22Rv1 (cell line): ENCODE measurements at regions not wholly inside any gene's neighbourhood (a gene's known extent, or its start where the extent isn't known, plus 50 kb on each side); places are given as distances from the start of the nearest gene placed in this dataset.

Source experiments
- H3K27ac ChIP-seq: fragments of 450-650 bp; 2 replicates; pipeline ENCODE4 v1.5.1; 2017
- CTCF ChIP-seq: fragments of 450-650 bp; IDR thresholded peaks from 2 replicates; pipeline ENCODE4 v1.5.1; 2017; ENCODE audit warnings: mild to moderate bottlenecking
- ZFX ChIP-seq: fragments of 450-650 bp; IDR thresholded peaks from 2 replicates; pipeline ENCODE4 v1.6.1; 2017; ENCODE audit warnings: antibody characterized with exemption, borderline replicate concordance

GRCh38 chr6:4577406-4577805, 198.8 kb upstream of the CDYL start:
- peak overlapping the region; percentile 22 for H3K27ac ChIP-seq
- TF ChIP-seq CTCF (no peak), ZFX (no peak)

- no peak for TF ChIP-seq ZFX
- TF ChIP-seq CTCF: no peak
- no peak overlapping the region for H3K27ac ChIP-seq
Observed at GRCh38 chr6:4575714-4576113, 200.5 kb upstream of the CDYL start.

GRCh38 chr6:4574007-4574406, 202.2 kb upstream of the CDYL start:
- TF ChIP-seq CTCF (no peak), ZFX (no peak)

GRCh38 chr6:4571011-4571410, 205.2 kb upstream of the CDYL start:
- H3K27ac ChIP-seq: no peak overlapping the region
- no peak for TF ChIP-seq CTCF
- TF ChIP-seq ZFX: no peak

More at GRCh38 chr6:4574007-4574406, 202.2 kb upstream of the CDYL start:
- no peak overlapping the region for H3K27ac ChIP-seq

- TF ChIP-seq ZFX (no peak), CTCF (no peak)
- no peak overlapping the region for H3K27ac ChIP-seq
Observed at GRCh38 chr6:4568138-4568537, 208.1 kb upstream of the CDYL start.

- TF ChIP-seq CTCF: no peak
- TF ChIP-seq ZFX: no peak
- H3K27ac ChIP-seq: no peak overlapping the region
Observed at GRCh38 chr6:4567141-4567540, 209.1 kb upstream of the CDYL start.

- no peak for TF ChIP-seq ZFX
- no peak for TF ChIP-seq CTCF
- H3K27ac ChIP-seq: no peak overlapping the region
Observed at GRCh38 chr6:4565301-4566250, 210.6 kb upstream of the CDYL start.
